Stimulated activated naive B cell treated with anti-CD40 and anti-IgM and Interleukin-4, amounts not matched to agents 10 μg/mL and 1 μg/mL and 100 μg/mL, for 72 hours (primary cell): ENCODE measurements at regions not wholly inside any gene's neighbourhood (a gene's known extent, or its start where the extent isn't known, plus 50 kb on each side); places are given as distances from the start of the nearest gene placed in this dataset.
"Not testable (repeated sequence)": the region's sequence is repeated elsewhere in the genome, so short reads cannot be mapped to it uniquely, and the experiment has no call there.

Experiments
- ATAC-seq, 2 donors: fragments of 150-1000 bp; cut with Tn5 transposase; replicated peaks; 2 replicates each; pipeline ENCODE4 v1.10.0; 2021; ENCODE audit warnings: moderate library complexity in 1 of 2
- DNase-seq: peaks from one replicate; pipeline ENCODE4 v3.0.0; 2021
- H3K27ac Mint-ChIP-seq: one replicate; pipeline ENCODE4 v1.8.0; 2022; ENCODE audit warnings: mild to moderate bottlenecking, mixed read lengths
- H3K27me3 Mint-ChIP-seq, 2 donors: one replicate each; pipeline ENCODE4 v1.8.0; 2022; ENCODE audit warnings: mixed read lengths in 2 of 2
- H3K36me3 Mint-ChIP-seq, 2 donors: one replicate each; pipeline ENCODE4 v1.8.0; 2022; ENCODE audit warnings: mixed read lengths in 2 of 2, mild to moderate bottlenecking in 1 of 2
- H3K4me1 Mint-ChIP-seq, 2 donors: one replicate each; pipeline ENCODE4 v1.8.0; 2022; ENCODE audit warnings: mixed read lengths in 2 of 2, mild to moderate bottlenecking in 1 of 2
- H3K4me3 Mint-ChIP-seq, 2 donors: one replicate each; pipeline ENCODE4 v1.8.0; 2022; ENCODE audit warnings: mild to moderate bottlenecking in 2 of 2, mixed read lengths in 2 of 2, moderate library complexity in 1 of 2
- H3K9me3 Mint-ChIP-seq, 2 donors: one replicate each; pipeline ENCODE4 v1.8.0; 2022; ENCODE audit warnings: mixed read lengths in 2 of 2, mild to moderate bottlenecking in 1 of 2

- no peaks in the 10 kb centered on the region for H3K27me3 Mint-ChIP-seq
- no peak for DNase-seq
- H3K36me3 Mint-ChIP-seq, result no peaks in the 10 kb centered on the region
- H3K4me1 Mint-ChIP-seq, result no peaks in the 10 kb centered on the region
- no peak for ATAC-seq
- H3K27ac Mint-ChIP-seq, result no peak overlapping the region
- no peak overlapping the region for H3K4me3 Mint-ChIP-seq
- no peaks in the 10 kb centered on the region for H3K9me3 Mint-ChIP-seq
These were observed 108.5 kb downstream of the KCNK1 start for GRCh38 chr1:233722212-233722979.

GRCh38 chr1:233723387-233723786 lies 109.5 kb downstream of the KCNK1 start:
- no peak for ATAC-seq
- Mint-ChIP-seq H3K4me1 (no peaks in the 10 kb centered on the region), H3K27ac (no peak overlapping the region)

GRCh38 chr1:233724131-233724631 lies 110.3 kb downstream of the KCNK1 start:
- not testable (repeated sequence) for ATAC-seq, DNase-seq, H3K27me3 Mint-ChIP-seq, H3K9me3 Mint-ChIP-seq, H3K27ac Mint-ChIP-seq, H3K36me3 Mint-ChIP-seq, H3K4me1 Mint-ChIP-seq, H3K4me3 Mint-ChIP-seq

More at GRCh38 chr1:233723387-233723786, 109.5 kb downstream of the KCNK1 start:
- no peak overlapping the region for H3K4me3 Mint-ChIP-seq
- H3K27me3 Mint-ChIP-seq, result no peaks in the 10 kb centered on the region
- H3K36me3 Mint-ChIP-seq, result no peaks in the 10 kb centered on the region
- DNase-seq, result no peak
- no peaks in the 10 kb centered on the region for H3K9me3 Mint-ChIP-seq

- ATAC-seq (no peak), DNase-seq (no peak)
These were observed 111.5 kb downstream of the KCNK1 start for GRCh38 chr1:233725423-233725822.

GRCh38 chr1:233728721-233729120 lies 114.8 kb downstream of the KCNK1 start:
- H3K4me1 Mint-ChIP-seq, result no peaks in the 10 kb centered on the region
- no peak for DNase-seq
- no peaks in the 10 kb centered on the region for H3K27me3 Mint-ChIP-seq
- H3K27ac Mint-ChIP-seq, result no peak overlapping the region
- ATAC-seq, result no peak
- H3K4me3 Mint-ChIP-seq, result no peak overlapping the region
- no peaks in the 10 kb centered on the region for H3K36me3 Mint-ChIP-seq
- H3K9me3 Mint-ChIP-seq, result no peaks in the 10 kb centered on the region

More at GRCh38 chr1:233725423-233725822, 111.5 kb downstream of the KCNK1 start:
- Mint-ChIP-seq H3K36me3 (no peaks in the 10 kb centered on the region), H3K9me3 (no peaks in the 10 kb centered on the region), H3K27me3 (no peaks in the 10 kb centered on the region), H3K27ac (no peak overlapping the region), H3K4me3 (no peak overlapping the region), H3K4me1 (no peaks in the 10 kb centered on the region)

- Mint-ChIP-seq H3K27ac (no peak overlapping the region), H3K9me3 (no peaks in the 10 kb centered on the region), H3K27me3 (no peaks in the 10 kb centered on the region), H3K4me1 (no peaks in the 10 kb centered on the region), H3K4me3 (no peak overlapping the region), H3K36me3 (no peaks in the 10 kb centered on the region)
- no peak for DNase-seq
- no peak for ATAC-seq
These were observed 116.5 kb downstream of the KCNK1 start for GRCh38 chr1:233730380-233730779.

GRCh38 chr1:233730809-233731208 lies 116.9 kb downstream of the KCNK1 start:
- ATAC-seq (no peak), DNase-seq (no peak)
- Mint-ChIP-seq H3K4me3 (no peak overlapping the region), H3K27me3 (no peaks in the 10 kb centered on the region), H3K27ac (no peak overlapping the region), H3K4me1 (no peaks in the 10 kb centered on the region), H3K9me3 (no peaks in the 10 kb centered on the region), H3K36me3 (no peaks in the 10 kb centered on the region)

GRCh38 chr1:233732206-233732605 lies 118.3 kb downstream of the KCNK1 start:
- ATAC-seq (no peak), DNase-seq (no peak)
- H3K9me3 Mint-ChIP-seq, result no peaks in the 10 kb centered on the region
- no peak overlapping the region for H3K4me3 Mint-ChIP-seq
- no peaks in the 10 kb centered on the region for H3K27me3 Mint-ChIP-seq
- no peaks in the 10 kb centered on the region for H3K4me1 Mint-ChIP-seq
- peak overlapping the region; percentile 42 for H3K27ac Mint-ChIP-seq
- no peaks in the 10 kb centered on the region for H3K36me3 Mint-ChIP-seq

GRCh38 chr1:233734456-233734855 lies 120.5 kb downstream of the KCNK1 start:
- H3K27ac Mint-ChIP-seq, result no peak overlapping the region
- no peak overlapping the region for H3K4me3 Mint-ChIP-seq
- no peaks in the 10 kb centered on the region for H3K4me1 Mint-ChIP-seq
- ATAC-seq, result no peak
- no peak for DNase-seq
- H3K9me3 Mint-ChIP-seq, result no peaks in the 10 kb centered on the region
- no peaks in the 10 kb centered on the region for H3K27me3 Mint-ChIP-seq
- no peaks in the 10 kb centered on the region for H3K36me3 Mint-ChIP-seq

GRCh38 chr1:233735331-233735730 lies 121.4 kb downstream of the KCNK1 start:
- ATAC-seq (no peak), DNase-seq (no peak)
- H3K27ac Mint-ChIP-seq, result no peak overlapping the region
- no peaks in the 10 kb centered on the region for H3K4me1 Mint-ChIP-seq
- H3K9me3 Mint-ChIP-seq, result no peaks in the 10 kb centered on the region
- H3K36me3 Mint-ChIP-seq, result no peaks in the 10 kb centered on the region
- H3K27me3 Mint-ChIP-seq, result no peaks in the 10 kb centered on the region
- no peak overlapping the region for H3K4me3 Mint-ChIP-seq

- Mint-ChIP-seq H3K27me3 (no peaks in the 10 kb centered on the region), H3K27ac (no peak overlapping the region), H3K4me3 (no peak overlapping the region), H3K36me3 (no peaks in the 10 kb centered on the region), H3K9me3 (no peaks in the 10 kb centered on the region), H3K4me1 (no peaks in the 10 kb centered on the region)
- no peak for ATAC-seq
- DNase-seq, result no peak
These were observed 121.9 kb downstream of the KCNK1 start for GRCh38 chr1:233735847-233736246.

GRCh38 chr1:233737341-233737740 lies 123.4 kb downstream of the KCNK1 start:
- Mint-ChIP-seq H3K27me3 (no peaks in the 10 kb centered on the region), H3K27ac (no peak overlapping the region), H3K4me1 (no peaks in the 10 kb centered on the region), H3K4me3 (no peak overlapping the region), H3K36me3 (no peaks in the 10 kb centered on the region), H3K9me3 (no peaks in the 10 kb centered on the region)
- no peak for ATAC-seq
- DNase-seq, result no peak

GRCh38 chr1:233738396-233738795 lies 124.5 kb downstream of the KCNK1 start:
- Mint-ChIP-seq H3K4me3 (no peak overlapping the region), H3K36me3 (no peaks in the 10 kb centered on the region), H3K4me1 (no peaks in the 10 kb centered on the region), H3K27me3 (no peaks in the 10 kb centered on the region), H3K9me3 (no peaks in the 10 kb centered on the region), H3K27ac (no peak overlapping the region)
- ATAC-seq (no peak), DNase-seq (no peak)

- H3K27ac Mint-ChIP-seq, result no peak overlapping the region
- no peaks in the 10 kb centered on the region for H3K9me3 Mint-ChIP-seq
- H3K27me3 Mint-ChIP-seq, result no peaks in the 10 kb centered on the region
- no peaks in the 10 kb centered on the region for H3K4me1 Mint-ChIP-seq
- H3K36me3 Mint-ChIP-seq, result no peaks in the 10 kb centered on the region
- no peak for ATAC-seq
- H3K4me3 Mint-ChIP-seq, result no peak overlapping the region
- DNase-seq, result no peak
These were observed 124.9 kb downstream of the KCNK1 start for GRCh38 chr1:233738850-233739249.

- no peaks in the 10 kb centered on the region for H3K4me1 Mint-ChIP-seq
- ATAC-seq, result no peak
- H3K36me3 Mint-ChIP-seq, result no peaks in the 10 kb centered on the region
These were observed 131.0 kb downstream of the KCNK1 start for GRCh38 chr1:233744779-233745513.

More at GRCh38 chr1:233744779-233745513, 131.0 kb downstream of the KCNK1 start:
- no peaks in the 10 kb centered on the region for H3K9me3 Mint-ChIP-seq
- no peak overlapping the region for H3K4me3 Mint-ChIP-seq
- no peak overlapping the region for H3K27ac Mint-ChIP-seq
- no peak for DNase-seq
- H3K27me3 Mint-ChIP-seq, result peaks cover 7 to 8% of the 10 kb centered on the region in 2 donors
